T-helper 17 cell (primary cell): ENCODE measurements at regions not wholly inside any gene's neighbourhood (a gene's known extent, or its start where the extent isn't known, plus 50 kb on each side); places are given as distances from the start of the nearest gene placed in this dataset.

Experiments used
- ATAC-seq: fragments of 150-1000 bp; cut with Tn5 transposase; 2 replicates; pipeline ENCODE4 v1.10.0; 2021; ENCODE audit warnings: mild to moderate bottlenecking, moderate library complexity
- DNase-seq, 3 donors: peaks; one replicate each; pipeline versions ENCODE4 v3.0.0 to v3.0.0-alpha.2; 2020 to 2021
- H3K9me3 ChIP-seq: one replicate; pipeline ENCODE4 v1.7.0; 2013; ENCODE audit warnings: low read length, mild to moderate bottlenecking; ENCODE audit not compliant: control insufficient read depth, poor library complexity, severe bottlenecking
- H3K27ac Mint-ChIP-seq: one replicate; pipeline ENCODE4 v1.8.0; 2022; ENCODE audit warnings: mild to moderate bottlenecking, moderate library complexity, mixed read lengths
- H3K27me3 Mint-ChIP-seq: one replicate; pipeline ENCODE4 v1.8.0; 2022; ENCODE audit warnings: mixed read lengths
- H3K36me3 Mint-ChIP-seq: one replicate; pipeline ENCODE4 v1.8.0; 2022; ENCODE audit warnings: low read depth, mixed read lengths
- H3K4me1 Mint-ChIP-seq: one replicate; pipeline ENCODE4 v1.8.0; 2022; ENCODE audit warnings: mild to moderate bottlenecking, mixed read lengths
- H3K4me3 Mint-ChIP-seq: one replicate; pipeline ENCODE4 v1.8.0; 2022; ENCODE audit warnings: mild to moderate bottlenecking, moderate library complexity, mixed read lengths

GRCh38 chr5:56356121-56356835 is 123.1 kb upstream of the ANKRD55 start:
- Mint-ChIP-seq H3K4me1 (peaks cover 7% of the 10 kb centered on the region), H3K27me3 (no peaks in the 10 kb centered on the region), H3K27ac (no peak overlapping the region), H3K4me3 (no peak overlapping the region), H3K36me3 (no peaks in the 10 kb centered on the region)
- no peaks in the 10 kb centered on the region for H3K9me3 ChIP-seq
- DNase-seq: no peak
- no peak for ATAC-seq

GRCh38 chr5:56354836-56355235 is 121.7 kb upstream of the ANKRD55 start:
- Mint-ChIP-seq H3K27me3 (no peaks in the 10 kb centered on the region), H3K27ac (no peak overlapping the region), H3K4me1 (peaks cover 10% of the 10 kb centered on the region), H3K4me3 (no peak overlapping the region), H3K36me3 (no peaks in the 10 kb centered on the region)
- DNase-seq: no peak
- no peaks in the 10 kb centered on the region for H3K9me3 ChIP-seq
- no peak for ATAC-seq

DNA sequence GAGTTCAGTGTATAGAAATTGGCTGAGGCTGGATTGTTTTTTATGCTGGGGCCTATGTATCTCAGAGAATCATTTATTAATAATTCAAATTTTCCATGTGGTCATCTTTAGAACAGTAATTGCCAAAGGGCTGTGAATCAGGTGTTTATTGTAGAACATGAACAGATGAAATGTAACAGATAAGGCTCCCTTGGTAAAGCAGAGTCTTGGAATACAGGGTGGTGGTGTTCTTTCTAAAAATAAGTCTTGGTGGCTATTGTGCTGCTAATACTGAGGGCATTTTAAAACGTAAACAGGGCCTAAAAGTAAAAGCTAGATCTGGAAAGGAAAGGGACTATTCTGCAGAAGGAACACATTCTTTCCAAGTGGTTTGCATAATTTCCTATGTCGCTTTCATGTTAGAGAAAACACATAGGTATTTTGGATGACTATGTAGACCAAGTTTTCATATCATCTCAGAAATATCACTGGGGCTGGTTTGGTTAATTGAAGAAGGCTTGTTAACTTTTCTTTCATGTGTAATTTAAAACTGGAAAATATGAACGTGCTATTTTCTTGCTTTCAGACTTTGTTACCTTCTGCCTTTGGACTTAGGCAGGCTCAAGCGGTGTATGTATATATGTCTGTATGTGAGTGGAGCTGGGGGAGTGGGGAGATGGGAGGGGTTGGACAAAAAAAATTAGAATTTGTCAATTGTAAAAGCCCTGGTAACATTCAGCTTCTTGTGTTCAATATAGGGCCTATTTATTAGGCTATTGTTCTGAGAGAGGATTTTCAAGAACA is 119.9 kb upstream of the ANKRD55 start:
- DNase-seq (no peak), ATAC-seq (no peak)
- Mint-ChIP-seq H3K27ac (peak overlapping the region; percentile 32), H3K4me1 (peaks cover 10% of the 10 kb centered on the region), H3K27me3 (no peaks in the 10 kb centered on the region), H3K4me3 (no peak overlapping the region), H3K36me3 (no peaks in the 10 kb centered on the region)
- H3K9me3 ChIP-seq: no peaks in the 10 kb centered on the region

DNA sequence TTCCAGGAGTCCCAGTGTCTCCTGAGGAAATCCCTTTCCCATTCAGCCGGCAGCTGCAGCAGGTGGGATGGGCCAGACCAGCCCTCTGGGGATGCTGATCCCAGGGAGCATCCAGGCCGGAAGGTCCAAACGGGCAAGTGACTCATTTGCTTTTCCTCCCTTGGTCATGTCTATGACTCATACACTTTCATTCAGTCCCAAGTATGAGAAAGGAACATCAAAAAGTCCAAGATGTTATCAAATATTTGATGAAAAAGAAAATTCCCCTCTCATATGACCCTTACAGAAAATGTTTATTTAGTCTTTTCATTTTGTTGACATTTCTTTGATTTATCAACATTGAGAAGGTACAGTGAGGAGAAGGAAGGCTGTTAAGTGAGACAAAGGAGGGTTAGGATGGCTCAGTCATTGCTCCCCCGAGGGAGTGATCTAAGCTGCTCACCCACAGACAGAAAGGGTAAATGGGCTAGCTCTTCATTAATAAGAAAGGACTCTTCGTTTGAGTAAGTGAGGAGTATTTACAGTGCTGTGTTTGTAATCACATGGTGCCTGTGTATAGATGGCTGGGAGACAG is 117.6 kb upstream of the ANKRD55 start:
- no peak for ATAC-seq
- no peaks in the 10 kb centered on the region for H3K9me3 ChIP-seq
- DNase-seq: no peak
- no peak overlapping the region for H3K4me3 Mint-ChIP-seq
- no peak overlapping the region for H3K27ac Mint-ChIP-seq
- H3K27me3 Mint-ChIP-seq: no peaks in the 10 kb centered on the region
- no peaks in the 10 kb centered on the region for H3K36me3 Mint-ChIP-seq
- peaks cover 8% of the 10 kb centered on the region for H3K4me1 Mint-ChIP-seq

- H3K27me3 Mint-ChIP-seq: no peaks in the 10 kb centered on the region
- no peak for ATAC-seq
- H3K36me3 Mint-ChIP-seq: no peaks in the 10 kb centered on the region
- no peak for DNase-seq
- H3K27ac Mint-ChIP-seq: no peak overlapping the region
- H3K4me1 Mint-ChIP-seq: peaks cover 8% of the 10 kb centered on the region
- no peaks in the 10 kb centered on the region for H3K9me3 ChIP-seq
- H3K4me3 Mint-ChIP-seq: no peak overlapping the region
Measured at GRCh38 chr5:56350011-56350596, 117.0 kb upstream of the ANKRD55 start.

DNA sequence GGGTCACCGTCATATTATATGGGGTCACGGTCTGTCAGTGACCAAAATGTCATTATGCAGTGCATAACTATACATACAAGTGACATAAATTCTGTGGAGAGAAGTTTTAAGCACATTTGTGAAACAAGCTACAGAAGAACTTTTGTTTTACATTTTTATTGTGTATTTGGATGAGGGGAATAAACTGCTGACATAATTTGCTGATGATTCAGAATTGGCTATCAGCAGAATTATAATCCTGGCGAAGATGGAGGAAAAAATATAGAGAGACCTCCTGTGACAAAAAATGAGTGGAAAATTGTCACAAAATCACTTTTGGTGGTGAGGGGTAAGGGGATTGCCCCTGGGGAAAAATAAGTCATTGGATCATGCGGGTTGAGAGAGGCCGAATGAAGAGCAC is 116.3 kb upstream of the ANKRD55 start:
- no peak for DNase-seq
- Mint-ChIP-seq H3K27me3 (no peaks in the 10 kb centered on the region), H3K4me1 (peaks cover 8% of the 10 kb centered on the region), H3K36me3 (no peaks in the 10 kb centered on the region), H3K27ac (no peak overlapping the region), H3K4me3 (no peak overlapping the region)
- H3K9me3 ChIP-seq: no peaks in the 10 kb centered on the region
- ATAC-seq: no peak

DNA sequence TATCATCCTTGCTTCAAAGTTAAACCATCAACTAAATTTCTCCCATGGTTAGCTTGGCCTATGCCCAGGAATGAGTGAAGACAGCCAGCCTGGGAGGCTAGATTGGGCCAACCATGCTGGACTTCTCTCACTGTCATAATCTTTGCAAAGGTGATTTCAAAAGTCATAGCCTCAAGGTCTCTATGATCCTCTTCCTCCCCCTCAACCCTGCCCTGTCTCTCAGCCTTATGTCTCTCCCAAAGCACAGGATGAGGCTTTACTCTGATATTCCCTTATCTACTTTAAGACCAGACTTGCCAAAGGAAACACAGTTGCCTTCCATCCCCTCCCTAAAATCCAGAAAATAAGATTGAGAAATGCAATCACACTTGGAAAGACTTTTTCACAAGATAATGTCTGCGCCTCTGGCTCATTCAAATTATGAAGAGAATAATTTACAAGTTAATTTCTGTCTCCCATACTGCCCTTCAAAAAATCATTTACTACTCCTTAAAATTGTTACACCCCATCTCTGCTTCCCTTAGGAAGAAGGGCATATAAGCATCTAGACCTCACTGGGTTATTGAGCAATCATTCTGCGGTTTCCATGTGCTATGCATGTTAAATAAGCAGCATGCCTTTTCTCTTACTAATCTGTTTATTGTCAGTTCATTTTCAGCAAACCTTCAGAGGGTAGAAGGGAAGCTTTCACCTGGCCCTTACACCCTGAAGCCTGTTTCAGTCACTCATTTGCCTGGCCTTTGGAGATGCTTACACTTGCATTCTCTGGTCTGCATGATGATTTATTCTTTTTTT is 113.8 kb upstream of the ANKRD55 start:
- Mint-ChIP-seq H3K4me1 (peaks cover 14% of the 10 kb centered on the region), H3K27ac (no peak overlapping the region), H3K4me3 (no peak overlapping the region), H3K27me3 (no peaks in the 10 kb centered on the region), H3K36me3 (no peaks in the 10 kb centered on the region)
- no peak for DNase-seq
- no peak for ATAC-seq
- H3K9me3 ChIP-seq: no peaks in the 10 kb centered on the region

DNA sequence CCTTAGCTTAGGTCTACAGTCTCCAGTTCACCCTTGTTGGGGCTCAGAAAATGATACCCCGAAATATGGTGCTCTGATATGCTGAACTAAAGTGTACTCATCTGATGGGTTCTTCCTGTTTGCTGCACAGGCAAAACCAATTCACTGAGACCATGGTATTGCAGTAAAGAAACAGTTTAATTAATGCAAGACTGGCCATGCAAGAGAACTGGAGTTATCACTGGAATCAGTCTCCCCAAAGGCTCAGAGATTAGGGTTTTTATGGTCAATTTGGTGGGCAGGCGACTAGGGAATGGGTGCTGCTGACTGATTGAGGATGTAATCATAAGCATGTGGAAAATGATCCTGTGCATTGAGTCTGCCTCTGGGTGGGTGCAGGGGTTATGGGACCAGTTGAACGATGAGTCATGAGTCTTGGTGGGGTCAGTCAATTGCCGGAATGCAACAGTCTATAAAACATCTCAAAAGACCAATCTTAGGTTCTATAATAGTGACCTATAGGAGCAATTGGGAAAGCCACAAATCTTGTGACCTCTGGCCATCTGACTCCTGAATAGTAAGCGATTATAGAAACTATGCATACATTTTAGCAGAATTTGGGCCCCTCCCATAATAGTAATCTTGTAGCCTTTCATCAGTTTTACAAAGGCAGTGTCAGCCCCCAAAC is 113.0 kb upstream of the ANKRD55 start:
- DNase-seq (no peak), ATAC-seq (no peak)
- Mint-ChIP-seq H3K4me3 (no peak overlapping the region), H3K4me1 (peaks cover 16% of the 10 kb centered on the region), H3K27me3 (no peaks in the 10 kb centered on the region), H3K27ac (no peak overlapping the region), H3K36me3 (peaks cover 2% of the 10 kb centered on the region)
- H3K9me3 ChIP-seq: no peaks in the 10 kb centered on the region

DNA sequence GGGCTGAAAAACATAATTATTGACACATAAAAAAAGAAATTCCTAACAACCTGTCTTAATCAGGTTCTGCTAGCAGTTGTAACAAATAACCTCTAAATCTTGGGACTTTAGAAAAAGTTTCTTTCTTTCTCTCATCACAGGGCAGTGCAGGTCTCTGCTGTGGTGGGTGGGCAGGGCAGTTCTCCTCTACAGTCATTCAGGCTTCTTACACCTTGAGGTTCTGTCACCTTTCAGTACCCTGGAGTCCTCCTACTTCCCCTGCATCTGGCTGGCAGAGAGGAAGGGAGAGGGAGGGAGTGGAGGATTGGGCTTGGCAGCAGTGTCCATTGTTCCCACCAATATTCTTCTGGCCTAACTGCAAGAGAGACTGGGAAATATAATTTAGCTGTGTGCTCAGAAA is 112.2 kb upstream of the ANKRD55 start:
- Mint-ChIP-seq H3K27me3 (no peaks in the 10 kb centered on the region), H3K4me3 (no peak overlapping the region), H3K27ac (no peak overlapping the region), H3K36me3 (peaks cover 3% of the 10 kb centered on the region), H3K4me1 (peaks cover 14% of the 10 kb centered on the region)
- H3K9me3 ChIP-seq: no peaks in the 10 kb centered on the region
- ATAC-seq (no peak), DNase-seq (no peak)

DNA sequence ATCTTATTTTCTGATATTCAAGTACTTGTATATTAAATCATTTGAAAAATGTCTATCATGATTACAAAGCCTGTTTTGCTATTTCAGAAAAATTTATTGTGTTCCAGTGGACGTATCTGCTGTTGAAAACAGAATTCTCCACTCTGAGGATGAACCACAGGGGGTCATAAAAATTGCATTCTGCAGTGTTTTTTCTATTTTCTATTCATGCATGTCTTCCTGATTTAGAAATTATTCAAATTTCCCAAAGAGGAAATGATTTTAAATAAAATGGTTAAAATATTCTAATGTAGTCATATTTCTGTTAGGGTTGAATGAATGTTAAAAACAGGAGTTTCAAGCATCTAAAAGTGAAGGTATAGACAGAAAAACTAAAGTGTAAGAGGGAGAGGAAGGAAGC is 111.5 kb upstream of the ANKRD55 start:
- H3K4me3 Mint-ChIP-seq: no peak overlapping the region
- H3K27ac Mint-ChIP-seq: no peak overlapping the region
- ATAC-seq (no peak), DNase-seq (no peak)
- peaks cover 12% of the 10 kb centered on the region for H3K4me1 Mint-ChIP-seq
- H3K36me3 Mint-ChIP-seq: peaks cover 3% of the 10 kb centered on the region
- no peaks in the 10 kb centered on the region for H3K9me3 ChIP-seq
- H3K27me3 Mint-ChIP-seq: no peaks in the 10 kb centered on the region

- no peaks in the 10 kb centered on the region for H3K9me3 ChIP-seq
- ATAC-seq (no peak), DNase-seq (no peak)
- H3K27me3 Mint-ChIP-seq: no peaks in the 10 kb centered on the region
- peaks cover 5% of the 10 kb centered on the region for H3K36me3 Mint-ChIP-seq
- peaks cover 12% of the 10 kb centered on the region for H3K4me1 Mint-ChIP-seq
- H3K27ac Mint-ChIP-seq: no peak overlapping the region
- no peak overlapping the region for H3K4me3 Mint-ChIP-seq
Measured at GRCh38 chr5:56343988-56344387, 110.9 kb upstream of the ANKRD55 start.

GRCh38 chr5:56342616-56343015 is 109.5 kb upstream of the ANKRD55 start:
- no peaks in the 10 kb centered on the region for H3K9me3 ChIP-seq
- Mint-ChIP-seq H3K4me1 (peaks cover 14% of the 10 kb centered on the region), H3K27me3 (no peaks in the 10 kb centered on the region), H3K27ac (no peak overlapping the region), H3K4me3 (no peak overlapping the region), H3K36me3 (peaks cover 7% of the 10 kb centered on the region)
- ATAC-seq (no peak), DNase-seq (no peak)
